Keratinocyte (primary cell): ENCODE measurements at regions not wholly inside any gene's neighbourhood (a gene's known extent, or its start where the extent isn't known, plus 50 kb on each side); places are given as distances from the start of the nearest gene placed in this dataset.

Experiments used
- DNase-seq: peaks from one replicate; pipeline ENCODE4 v3.0.0-alpha.2; 2011; ENCODE audit warnings: low read depth, missing footprints, low spot score
- FAIRE-seq: peaks from 2 replicates; lab custom pipeline; 2011; peaks lifted over from hg19 to GRCh38; lab: Jason Lieb, UNC
- H2AFZ ChIP-seq: 2 replicates; pipeline ENCODE4 v1.6.0; 2012; ENCODE audit warnings: low read length, control low read depth, inconsistent platforms; ENCODE audit not compliant: control insufficient read depth
- H3K27ac ChIP-seq: 2 replicates; pipeline ENCODE4 v1.5.1; 2011; ENCODE audit warnings: low read length; ENCODE audit not compliant: control insufficient read depth, insufficient read depth
- H3K27me3 ChIP-seq: 3 replicates; pipeline ENCODE4 v1.6.0; 2011; ENCODE audit warnings: low read length; ENCODE audit not compliant: control insufficient read depth, insufficient read depth; ENCODE audit errors: extremely low read depth
- H3K36me3 ChIP-seq, 2 experiments: 2 replicates in 1 of 2; 3 replicates in 1 of 2; pipeline ENCODE4 v1.5.1; 2011; ENCODE audit warnings: low read length in 2 of 2, mild to moderate bottlenecking in 1 of 2; ENCODE audit not compliant: control insufficient read depth in 2 of 2, insufficient read depth in 2 of 2; ENCODE audit errors: extremely low read depth in 1 of 2
- H3K4me1 ChIP-seq: 3 replicates; pipeline ENCODE4 v1.5.1; 2011; ENCODE audit warnings: low read length; ENCODE audit not compliant: control insufficient read depth, insufficient read depth; ENCODE audit errors: extremely low read depth
- H3K4me2 ChIP-seq: 3 replicates; pipeline ENCODE4 v1.6.0; 2011; ENCODE audit warnings: low read depth, low read length; ENCODE audit not compliant: control insufficient read depth, insufficient read depth; ENCODE audit errors: extremely low read depth
- H3K4me3 ChIP-seq, 3 experiments: fragments of 200-600 bp in 1 of 3; sonication (generic) in 1 of 3; 2 replicates in 2 of 3; 3 replicates in 1 of 3; pipeline ENCODE4 v1.5.1; 2011 to 2016; ENCODE audit warnings: low read length in 3 of 3, mild to moderate bottlenecking in 3 of 3, control low read depth in 2 of 3, inconsistent platforms in 1 of 3, low read depth in 1 of 3, mixed read lengths in 1 of 3, mixed run types in 1 of 3, moderate library complexity in 1 of 3; ENCODE audit not compliant: control insufficient read depth in 2 of 3, insufficient read depth in 2 of 3; ENCODE audit errors: extremely low read depth in 1 of 3
- H3K79me2 ChIP-seq: 2 replicates; pipeline ENCODE4 v1.6.0; 2012; ENCODE audit warnings: low read length; ENCODE audit not compliant: control insufficient read depth, insufficient read depth
- H3K9ac ChIP-seq: 3 replicates; pipeline ENCODE4 v1.6.0; 2011; ENCODE audit warnings: low read length; ENCODE audit not compliant: control insufficient read depth, insufficient read depth; ENCODE audit errors: extremely low read depth
- H3K9me1 ChIP-seq: 3 replicates; pipeline ENCODE4 v1.6.0; 2011; ENCODE audit warnings: low read length; ENCODE audit not compliant: control insufficient read depth, insufficient read depth; ENCODE audit errors: extremely low read depth
- H3K9me3 ChIP-seq: 2 replicates; pipeline ENCODE4 v1.5.1; 2012; ENCODE audit warnings: low read depth, low read length; ENCODE audit not compliant: control insufficient read depth
- H4K20me1 ChIP-seq: 3 replicates; pipeline ENCODE4 v1.6.0; 2011; ENCODE audit warnings: low read length; ENCODE audit not compliant: control insufficient read depth, insufficient read depth; ENCODE audit errors: extremely low read depth
- CTCF ChIP-seq, 3 experiments: IDR thresholded peaks in 1 of 3; conservative IDR thresholded peaks in 1 of 3; optimal IDR thresholded peaks in 1 of 3; 2 replicates in 2 of 3; 3 replicates in 1 of 3; pipeline versions ENCODE3 to v1.5.1; 2011; ENCODE audit warnings: low read length in 3 of 3, mild to moderate bottlenecking in 3 of 3, moderate library complexity in 2 of 3, control low read depth in 1 of 3, inconsistent platforms in 1 of 3; ENCODE audit not compliant: insufficient read depth in 2 of 3; ENCODE audit errors: extremely low read depth in 1 of 3
- EZH2 ChIP-seq: IDR thresholded peaks from one replicate; pipeline ENCODE4 v1.6.1; 2012; ENCODE audit warnings: inconsistent platforms, mild to moderate bottlenecking, low read length, moderate library complexity
- dilution Hi-C: fragments of 300-500 bp; cut with MboI; formaldehyde crosslinking; loops from one replicate; pipeline ENCODE4 v1.7.0; 2020; ENCODE audit warnings: low sequenced_read_pairs; ENCODE audit not compliant: extremely low pct_ligation_motif_present

GRCh38 chr3:5980475-5980874, 793.0 kb downstream of the EDEM1 start:
- TF ChIP-seq CTCF (optimal IDR thresholded peaks at IDR 0.05 in 1 of 3, IDR thresholded peaks at IDR 0.05 in 1 of 3, conservative IDR thresholded peaks at IDR 0.05 in 1 of 3; ENCODE audit: extremely low read depth in 1 of 3, insufficient read depth in 2 of 3, low read length in 3 of 3) (no peak), EZH2 (no peak)
- Histone ChIP-seq H3K9ac (no peak overlapping the region), H4K20me1 (no peaks in the 10 kb centered on the region), H2AFZ (no peak overlapping the region), H3K79me2 (no peaks in the 10 kb centered on the region), H3K4me1 (no peaks in the 10 kb centered on the region), H3K4me3 (no peak overlapping the region), H3K9me3 (no peaks in the 10 kb centered on the region), H3K27me3 (no peaks in the 10 kb centered on the region), H3K27ac (no peak overlapping the region), H3K9me1 (no peaks in the 10 kb centered on the region), H3K4me2 (no peak overlapping the region), H3K36me3 (no peaks in the 10 kb centered on the region)
- dilution Hi-C loops, result no loop called here
- no peak for FAIRE-seq
- no peak for DNase-seq

- TF ChIP-seq EZH2 (no peak), CTCF (optimal IDR thresholded peaks at IDR 0.05 in 1 of 3, IDR thresholded peaks at IDR 0.05 in 1 of 3, conservative IDR thresholded peaks at IDR 0.05 in 1 of 3; ENCODE audit: extremely low read depth in 1 of 3, insufficient read depth in 2 of 3, low read length in 3 of 3) (no peak)
- FAIRE-seq, result no peak
- no peaks in the 10 kb centered on the region for H3K4me1 ChIP-seq
- H3K9ac ChIP-seq, result no peak overlapping the region
- no peak for DNase-seq
- H3K4me3 ChIP-seq, result no peak overlapping the region
- no peaks in the 10 kb centered on the region for H3K79me2 ChIP-seq
- H3K9me1 ChIP-seq, result no peaks in the 10 kb centered on the region
- H4K20me1 ChIP-seq, result no peaks in the 10 kb centered on the region
- H3K9me3 ChIP-seq, result no peaks in the 10 kb centered on the region
- no peaks in the 10 kb centered on the region for H3K36me3 ChIP-seq
- no peak overlapping the region for H3K4me2 ChIP-seq
- dilution Hi-C loops, result no loop called here
- no peak overlapping the region for H3K27ac ChIP-seq
- no peaks in the 10 kb centered on the region for H3K27me3 ChIP-seq
- no peak overlapping the region for H2AFZ ChIP-seq
These were observed 807.1 kb downstream of the EDEM1 start for GRCh38 chr3:5994651-5995050.
